Stimulated activated CD8-positive, alpha-beta memory T cell treated with anti-CD3 and anti-CD28 coated beads, Interleukin-12 subunit alpha, Interleukin-12 subunit beta, amount 100 ng/mL, for 24 hours (primary cell): ENCODE measurements at regions not wholly inside any gene's neighbourhood (a gene's known extent, or its start where the extent isn't known, plus 50 kb on each side); places are given as distances from the start of the nearest gene placed in this dataset.

Experiments
- DNase-seq: peaks from one replicate; pipeline ENCODE4 v3.0.0-alpha.2; 2020; ENCODE audit errors: extremely low read depth

DNA sequence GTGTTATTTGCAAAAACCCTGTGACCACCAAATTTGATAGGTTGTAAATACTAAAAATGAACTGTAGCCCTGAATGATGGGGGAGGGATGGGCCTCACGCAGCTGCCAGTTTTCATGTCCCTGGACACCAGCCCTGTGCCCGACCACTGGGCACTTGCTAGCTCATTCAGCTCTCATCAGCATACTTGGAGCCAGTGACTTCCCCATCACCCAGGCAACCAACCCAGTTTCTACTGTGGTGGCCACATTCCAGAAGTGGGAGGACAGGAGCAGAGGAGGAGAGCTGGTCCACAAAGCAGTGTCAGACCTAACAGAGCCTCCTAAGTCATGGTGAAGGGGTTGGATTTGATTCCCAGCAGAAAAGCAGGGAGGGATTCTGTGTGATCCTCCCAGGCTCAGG is 128.2 kb downstream of the CPEB2 start:
- DNase-seq, result no peak

- no peak for DNase-seq
These were observed 129.3 kb downstream of the CPEB2 start for GRCh38 chr4:15131551-15131950.

- no peak for DNase-seq
These were observed 130.5 kb downstream of the CPEB2 start for GRCh38 chr4:15132739-15133138.

- DNase-seq, result no peak
These were observed 137.3 kb downstream of the CPEB2 start for GRCh38 chr4:15139599-15139998.

DNA sequence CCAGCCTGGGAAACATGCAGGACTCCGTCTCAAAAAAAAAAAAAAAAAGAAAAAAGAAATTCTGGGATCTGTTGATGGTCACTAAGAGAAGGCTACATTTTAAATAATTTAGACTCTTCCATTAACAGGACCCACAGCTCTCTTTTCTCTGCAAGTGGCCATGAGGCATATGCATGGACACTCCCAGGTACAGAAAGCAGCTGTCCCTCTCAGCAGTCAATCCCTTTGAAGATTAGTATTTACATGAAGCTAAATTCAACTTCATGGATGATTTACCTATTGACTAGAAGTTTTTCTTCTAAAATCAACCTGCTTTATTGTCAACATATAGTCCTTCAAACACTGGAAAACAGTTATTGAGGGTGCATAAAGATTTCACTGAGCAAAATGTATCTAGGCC is 139.9 kb downstream of the CPEB2 start:
- no peak for DNase-seq

DNA sequence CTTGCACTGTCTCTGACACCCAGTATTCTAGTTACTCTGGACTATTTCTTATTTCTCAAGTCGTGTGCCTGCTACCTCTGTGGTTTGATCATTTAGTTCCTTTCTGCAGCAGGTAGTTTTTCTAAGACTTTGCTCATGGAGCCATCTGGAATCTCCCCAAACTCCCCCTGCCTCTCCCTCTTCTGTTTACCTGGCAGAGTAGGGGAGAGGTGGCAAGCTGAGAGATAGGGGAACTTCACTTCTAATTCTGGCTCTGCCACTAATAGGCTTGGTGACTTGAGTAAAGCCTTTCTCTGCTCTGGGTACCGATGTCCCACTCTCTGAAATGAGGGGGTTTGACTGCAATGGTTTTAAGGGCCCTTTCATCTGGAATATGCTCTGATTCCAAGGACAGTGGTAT is 141.3 kb downstream of the CPEB2 start:
- no peak for DNase-seq

GRCh38 chr4:15144249-15144966 is 142.1 kb downstream of the CPEB2 start:
- DNase-seq, result no peak

GRCh38 chr4:15144967-15145295 is 142.7 kb downstream of the CPEB2 start:
- DNase-seq, result no peak

DNA sequence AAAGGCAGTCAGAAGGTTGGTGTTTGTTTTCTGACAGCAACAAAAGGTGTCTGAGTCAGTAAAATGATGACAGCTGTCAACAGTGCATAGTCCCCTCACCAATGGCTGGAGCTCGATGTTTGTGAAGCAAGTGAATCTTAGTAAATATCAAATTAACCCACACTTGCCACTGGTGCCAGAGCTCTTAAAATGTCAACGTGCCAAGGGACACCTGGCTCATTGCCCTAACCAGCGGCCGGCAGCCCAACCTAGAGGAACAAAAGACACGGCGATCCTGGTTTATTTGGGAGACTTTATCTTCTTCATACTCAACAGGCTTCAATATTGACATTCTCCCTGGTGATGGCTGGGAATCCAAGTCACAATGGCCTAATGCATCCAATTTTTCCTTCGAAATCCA is 143.4 kb downstream of the CPEB2 start:
- no peak for DNase-seq

DNA sequence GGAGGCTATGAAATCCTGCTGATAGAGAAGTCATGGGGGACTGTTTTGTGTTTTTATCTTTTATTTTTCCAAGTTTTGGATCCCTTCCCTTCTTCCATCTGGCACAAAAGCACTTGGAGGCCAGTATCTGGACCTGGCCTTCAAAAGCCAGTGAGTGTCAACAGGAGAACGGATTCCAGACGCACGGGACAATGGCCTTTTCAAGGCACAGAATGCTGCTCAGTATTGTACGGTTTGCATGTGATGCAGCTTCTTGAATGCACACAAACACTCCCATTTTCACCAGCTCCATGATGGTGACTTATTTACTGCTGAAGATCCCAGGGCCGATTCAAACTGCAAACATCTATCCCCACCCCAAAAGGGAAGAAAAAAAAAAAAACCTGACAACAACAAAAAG is 145.4 kb downstream of the CPEB2 start:
- DNase-seq, result no peak

DNA sequence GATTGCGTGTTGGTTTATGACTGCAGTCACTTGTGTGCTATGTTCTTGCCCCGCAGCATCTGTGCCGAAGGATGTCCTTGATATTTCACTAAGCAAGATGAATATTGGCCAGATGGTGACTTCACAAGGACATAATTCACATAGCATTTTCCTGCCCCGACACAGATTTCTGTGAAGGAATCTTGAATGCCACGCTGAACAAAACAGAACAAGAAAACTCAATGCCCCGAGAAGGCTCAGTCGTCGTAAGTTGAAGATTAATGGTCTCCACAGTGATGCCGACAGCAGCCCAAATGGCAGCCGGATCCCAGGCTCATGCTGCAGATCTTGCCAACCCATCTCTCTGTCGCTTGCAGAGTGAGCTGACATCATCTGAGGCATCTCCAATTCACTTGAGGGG is 145.9 kb downstream of the CPEB2 start:
- no peak for DNase-seq

DNA sequence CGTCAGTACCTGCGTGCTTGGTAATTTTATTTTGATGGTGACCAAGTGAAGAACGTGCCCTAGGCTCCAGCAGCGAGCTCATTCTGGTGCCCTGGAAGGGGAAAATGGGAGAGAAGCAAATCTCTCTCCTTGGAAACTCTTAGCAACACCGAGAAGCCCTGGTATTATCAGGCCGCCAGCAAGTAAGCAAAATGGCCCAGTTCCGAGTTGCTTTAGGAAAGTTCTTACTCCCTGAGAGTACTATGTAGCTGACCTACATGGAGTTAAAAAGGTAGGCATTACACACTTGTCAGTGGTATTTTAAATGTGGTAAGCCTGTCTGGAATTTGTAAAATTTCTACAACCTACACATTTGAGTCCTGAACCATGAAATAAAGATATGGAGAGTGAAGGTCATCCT is 146.4 kb downstream of the CPEB2 start:
- DNase-seq, result no peak

GRCh38 chr4:15149234-15149838 is 147.1 kb downstream of the CPEB2 start:
- no peak for DNase-seq

DNA sequence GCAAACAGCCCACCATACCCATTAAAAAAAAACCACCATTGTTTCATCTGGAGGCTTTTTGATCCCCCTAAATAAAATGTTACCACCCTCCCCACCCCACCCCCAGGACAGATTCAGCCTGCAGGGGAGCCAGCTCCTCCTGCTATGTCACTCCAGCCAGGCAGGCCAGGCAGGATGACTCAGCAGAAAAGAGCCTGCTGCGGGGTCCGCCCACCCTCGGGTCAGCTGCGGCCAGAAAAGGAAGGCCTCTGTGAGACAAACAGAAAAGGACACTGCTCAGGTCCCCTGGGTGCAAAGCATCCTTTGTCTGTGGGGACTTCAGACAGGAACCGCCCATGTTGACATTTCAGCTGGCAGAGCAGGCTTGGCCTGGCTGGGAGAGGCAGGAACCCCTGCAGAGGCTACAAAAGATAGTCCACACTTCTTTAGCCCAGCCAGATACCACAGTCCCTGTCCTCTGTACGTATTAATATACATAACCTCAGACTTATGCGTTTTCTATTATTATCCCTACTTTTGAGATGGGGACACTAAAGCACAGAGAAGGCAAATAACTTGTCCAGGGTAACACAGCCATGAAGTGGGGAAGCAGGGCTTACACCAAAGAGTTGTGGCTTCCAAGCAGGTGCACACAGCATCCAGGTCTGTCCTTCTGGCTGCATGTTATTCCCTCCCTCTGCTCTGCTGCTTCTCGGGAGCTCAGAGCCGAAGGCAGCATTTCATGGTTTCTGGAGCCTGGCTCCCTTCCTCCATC is 147.7 kb downstream of the CPEB2 start:
- DNase-seq, result no peak

- DNase-seq, result no peak
These were observed 148.3 kb downstream of the CPEB2 start for GRCh38 chr4:15150631-15151030.

DNA sequence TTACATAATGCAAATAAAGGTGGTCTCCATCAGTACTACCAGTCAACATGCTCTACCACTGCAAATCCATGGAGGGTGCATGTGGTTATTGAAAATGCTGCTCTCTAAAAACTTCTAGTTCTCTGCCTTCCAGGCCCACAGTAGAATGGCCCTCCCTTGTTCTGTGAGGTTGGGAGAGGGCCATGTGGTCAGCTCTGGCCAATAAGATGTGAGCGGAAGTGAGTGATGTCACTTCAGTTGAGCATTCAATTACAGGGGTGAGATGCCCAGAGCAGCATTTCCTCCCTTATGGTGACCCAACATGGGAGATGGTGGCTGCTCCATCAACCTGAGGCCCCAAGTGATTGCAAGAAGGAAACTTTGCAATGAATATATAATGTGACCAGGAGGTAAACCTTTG is 148.8 kb downstream of the CPEB2 start:
- no peak for DNase-seq

DNA sequence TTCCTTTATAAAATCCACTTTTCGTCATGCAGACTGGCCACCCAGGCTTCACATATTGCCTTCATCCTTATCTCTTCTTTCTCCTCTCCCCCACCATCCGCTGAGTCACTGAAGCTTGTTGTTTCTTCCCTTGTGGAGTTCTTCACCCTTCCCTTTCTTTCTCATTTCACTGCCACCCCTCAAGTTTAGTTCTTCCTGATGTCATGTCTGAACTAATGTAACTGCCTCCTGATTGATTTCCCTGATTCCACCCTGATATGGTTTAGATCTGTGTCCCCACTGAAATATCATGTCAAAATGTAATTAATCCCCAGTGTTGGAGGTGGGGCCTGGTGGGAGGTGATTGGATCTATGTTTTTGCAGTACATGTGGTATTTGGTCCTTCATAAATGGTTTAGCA is 151.4 kb downstream of the CPEB2 start:
- DNase-seq, result no peak

DNA sequence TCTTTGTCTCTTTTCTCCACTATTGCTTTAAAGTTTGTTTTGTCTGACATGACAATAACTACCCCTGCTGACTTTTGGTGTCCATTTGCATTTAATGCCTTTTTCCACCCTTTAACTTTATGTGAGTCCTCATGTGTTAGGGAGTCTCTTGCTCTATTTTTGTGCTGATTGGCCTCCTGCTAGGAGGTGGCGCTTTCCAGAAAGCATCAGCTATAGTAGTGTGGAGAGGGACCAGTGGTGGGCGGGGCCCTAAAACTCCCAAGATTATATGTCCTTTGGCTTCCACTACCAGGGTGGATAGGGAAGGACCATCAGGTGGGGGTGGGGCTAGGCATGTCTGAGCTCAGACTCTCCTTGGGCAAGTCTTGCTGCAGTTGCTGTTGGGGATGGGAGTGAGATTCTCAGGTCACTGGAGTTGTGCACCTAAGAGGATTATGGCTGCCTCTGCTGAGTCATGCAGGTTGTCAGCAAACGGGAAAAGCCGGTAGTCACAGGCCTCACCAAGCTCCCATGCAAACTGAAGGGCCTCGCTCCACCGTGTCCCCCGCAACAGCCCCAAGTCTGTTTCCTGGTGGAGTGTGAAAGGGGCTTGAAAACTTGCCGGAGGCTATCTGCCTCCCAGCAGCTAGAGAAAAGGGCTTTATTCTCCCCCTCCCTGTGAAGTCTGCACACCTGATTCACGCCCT is 156.3 kb downstream of the CPEB2 start:
- no peak for DNase-seq

DNA sequence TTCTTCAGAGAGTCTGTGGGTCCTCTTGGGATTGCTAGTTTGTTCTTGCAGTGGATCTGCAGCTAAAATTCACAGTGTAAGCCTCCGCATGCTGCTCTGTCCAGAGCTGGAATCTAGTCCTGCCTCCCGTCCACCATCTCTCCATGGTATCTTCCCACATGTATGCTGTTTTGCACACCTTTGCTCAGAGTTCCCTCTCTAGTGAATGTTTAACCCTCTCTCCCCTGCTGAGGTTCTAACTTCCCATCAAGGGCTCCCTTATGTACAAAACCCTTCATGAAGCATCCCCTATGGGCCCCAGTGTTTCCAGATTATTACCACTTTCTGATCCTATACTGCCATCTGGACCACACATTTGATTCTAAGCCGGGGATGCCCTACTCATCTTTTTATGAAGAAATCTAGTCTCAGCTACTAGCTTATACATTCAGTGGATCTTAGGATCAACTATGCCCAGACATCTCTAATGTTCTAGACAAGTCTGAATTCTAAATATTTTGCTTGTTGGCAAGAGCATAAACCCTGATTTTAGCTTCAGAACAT is 157.3 kb downstream of the CPEB2 start:
- DNase-seq, result no peak

DNA sequence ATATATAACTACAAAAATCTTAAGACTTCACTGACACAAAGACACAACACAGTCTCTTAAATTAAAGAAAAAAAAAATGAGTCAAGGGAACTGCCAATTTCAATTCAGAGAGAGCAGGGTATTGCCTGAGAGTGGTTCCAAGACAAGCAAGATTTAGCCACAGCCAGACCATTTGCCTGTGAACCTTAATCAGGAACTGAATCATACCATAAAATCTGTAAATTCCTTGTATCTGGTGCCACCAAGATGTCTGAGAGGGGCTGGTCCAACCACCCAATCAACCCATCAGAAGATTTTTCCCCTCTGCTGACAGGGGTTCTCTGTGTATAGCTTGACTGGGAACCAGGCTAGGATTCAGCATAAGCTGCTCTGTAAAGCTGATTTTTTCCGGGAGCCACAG is 159.2 kb downstream of the CPEB2 start:
- DNase-seq, result no peak

DNA sequence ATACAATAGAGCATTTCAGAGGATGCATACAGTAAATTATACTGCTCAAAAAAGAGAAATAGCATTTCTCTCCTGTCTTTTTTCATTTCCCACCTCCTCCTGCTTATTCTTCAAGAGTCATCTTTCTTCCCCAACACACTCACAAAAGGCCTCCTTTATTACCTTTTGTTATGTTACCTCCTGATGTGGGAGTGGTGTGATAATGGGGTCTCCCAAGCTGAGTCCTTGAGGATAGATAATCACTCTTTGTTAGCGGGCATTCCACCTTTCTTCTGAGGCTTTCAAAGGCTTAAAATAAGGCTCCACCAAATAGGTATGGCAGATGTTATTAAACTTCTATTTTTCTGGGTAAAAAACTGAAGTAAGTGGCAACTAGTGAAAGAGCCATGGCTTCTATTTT is 159.8 kb downstream of the CPEB2 start:
- DNase-seq, result no peak

DNA sequence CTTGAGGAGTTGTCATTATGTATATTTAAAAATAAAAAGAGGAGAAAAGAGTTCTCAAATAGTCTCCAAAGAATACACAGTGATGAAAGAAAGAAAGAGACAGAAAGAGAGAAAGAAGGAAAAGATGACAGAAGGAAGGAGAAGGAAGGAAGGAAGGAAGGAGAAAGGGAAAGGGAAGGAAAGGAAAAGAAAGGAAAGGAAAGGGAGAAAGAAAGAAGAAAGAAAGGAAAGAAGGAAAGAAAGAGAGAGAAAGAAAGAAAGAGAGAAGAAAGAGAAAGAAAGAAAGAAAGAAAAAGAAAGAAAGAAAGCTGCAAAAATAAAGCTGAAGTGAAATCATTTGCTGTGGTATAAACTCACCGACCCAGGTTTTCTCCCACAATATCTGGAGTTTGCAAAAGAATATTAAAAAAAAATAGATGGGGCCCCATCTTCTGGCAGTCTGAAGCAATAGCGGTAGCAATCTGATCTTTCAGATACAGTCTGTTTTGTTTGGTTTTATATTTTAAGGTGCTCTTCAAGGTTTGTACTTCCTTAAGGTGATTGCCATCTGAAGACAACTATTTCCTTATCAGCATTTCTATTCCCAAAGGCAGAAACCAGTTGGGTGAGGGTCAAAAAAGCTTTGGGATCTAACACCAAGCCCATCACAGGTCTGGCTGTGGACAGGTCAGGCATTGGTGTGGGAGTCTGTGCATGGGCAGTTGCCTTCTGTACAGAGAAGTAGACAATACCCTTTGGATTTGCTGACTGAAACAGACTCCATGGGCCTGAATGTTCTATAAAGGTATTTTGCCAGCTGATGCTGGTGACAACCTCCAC is 160.4 kb downstream of the CPEB2 start:
- no peak for DNase-seq
